ENCODE measurements at regions not wholly inside any gene's neighbourhood (a gene's known extent, or its start where the extent isn't known, plus 50 kb on each side); places are given as distances from the start of the nearest gene placed in this dataset.

DNA sequence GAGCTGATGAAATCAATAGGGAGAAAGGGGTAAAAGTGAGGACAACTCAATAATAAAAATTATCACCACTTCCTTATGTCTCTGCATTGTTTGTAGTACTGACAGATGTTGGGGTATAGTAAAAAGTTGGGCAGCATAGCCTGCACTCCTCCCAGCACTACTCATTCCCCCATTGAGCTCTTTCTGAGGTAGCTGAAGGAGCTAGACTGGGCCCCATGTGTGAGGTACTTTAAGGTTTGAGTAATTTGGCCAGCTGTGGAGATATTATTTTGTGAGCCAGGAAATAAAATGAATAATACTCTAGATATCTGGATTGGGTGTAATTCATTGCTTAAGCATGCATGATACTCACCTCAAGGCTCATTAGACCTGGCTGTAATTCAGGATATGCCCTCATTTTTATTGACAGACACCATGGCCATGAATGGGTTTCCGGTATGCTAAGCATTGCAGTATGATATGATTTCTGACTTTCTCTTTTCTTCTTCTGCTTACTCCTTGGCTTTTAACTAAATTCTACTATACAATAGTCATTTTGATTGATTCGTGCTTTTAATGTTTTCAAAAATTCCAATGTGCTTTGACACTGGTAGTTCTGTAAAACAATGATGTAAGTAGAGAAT is 283.9 kb upstream of the RIMS1 start:
- peaks cover 0 to 1% (median 0%) of the 10 kb centered on the region in 3 experiments; a peak in 1 of 7 replicates for H3K36me3 Mint-ChIP-seq (ENCODE audit: insufficient read depth in 1 of 3, low read depth in 3 of 3)
- DNase-seq, result no peak
- H3K14ac ChIP-seq (ENCODE audit: insufficient read depth, low read length), result no peak overlapping the region
- H2BK120ac ChIP-seq (ENCODE audit: low read depth, low read length, poor library complexity, severe bottlenecking), result no peak overlapping the region
- no peak overlapping the region for H3K23ac ChIP-seq (ENCODE audit: insufficient read length, low read depth, low read length)
- H3T11ph ChIP-seq (ENCODE audit: low read length), result no peak overlapping the region
- H2BK5ac ChIP-seq (ENCODE audit: insufficient read length, low read length), result no peak overlapping the region
- no peaks in the 10 kb centered on the region for H3K9me3 ChIP-seq (ENCODE audit: control insufficient read depth, low read depth, low read length)
- no peak overlapping the region for H3K4me3 Mint-ChIP-seq
- no peaks in the 10 kb centered on the region for H3K79me1 ChIP-seq (ENCODE audit: insufficient read depth, low read depth, low read length, poor library complexity, severe bottlenecking)
- no peak overlapping the region for H2BK20ac ChIP-seq (ENCODE audit: low read depth, low read length, poor library complexity, severe bottlenecking)
- H3K27ac ChIP-seq (ENCODE audit: insufficient read length, low read depth, low read length), result no peak overlapping the region
- TF ChIP-seq, protein P1, sequence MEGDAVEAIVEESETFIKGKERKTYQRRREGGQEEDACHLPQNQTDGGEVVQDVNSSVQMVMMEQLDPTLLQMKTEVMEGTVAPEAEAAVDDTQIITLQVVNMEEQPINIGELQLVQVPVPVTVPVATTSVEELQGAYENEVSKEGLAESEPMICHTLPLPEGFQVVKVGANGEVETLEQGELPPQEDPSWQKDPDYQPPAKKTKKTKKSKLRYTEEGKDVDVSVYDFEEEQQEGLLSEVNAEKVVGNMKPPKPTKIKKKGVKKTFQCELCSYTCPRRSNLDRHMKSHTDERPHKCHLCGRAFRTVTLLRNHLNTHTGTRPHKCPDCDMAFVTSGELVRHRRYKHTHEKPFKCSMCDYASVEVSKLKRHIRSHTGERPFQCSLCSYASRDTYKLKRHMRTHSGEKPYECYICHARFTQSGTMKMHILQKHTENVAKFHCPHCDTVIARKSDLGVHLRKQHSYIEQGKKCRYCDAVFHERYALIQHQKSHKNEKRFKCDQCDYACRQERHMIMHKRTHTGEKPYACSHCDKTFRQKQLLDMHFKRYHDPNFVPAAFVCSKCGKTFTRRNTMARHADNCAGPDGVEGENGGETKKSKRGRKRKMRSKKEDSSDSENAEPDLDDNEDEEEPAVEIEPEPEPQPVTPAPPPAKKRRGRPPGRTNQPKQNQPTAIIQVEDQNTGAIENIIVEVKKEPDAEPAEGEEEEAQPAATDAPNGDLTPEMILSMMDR (conservative IDR thresholded peaks at IDR 0.05), result no peak
- H3K79me2 ChIP-seq (ENCODE audit: insufficient read depth, low read length), result no peaks in the 10 kb centered on the region
- no peak overlapping the region for H3K56ac ChIP-seq (ENCODE audit: insufficient read length, low read depth, low read length)
- H2BK15ac ChIP-seq (ENCODE audit: low read depth, low read length), result no peak overlapping the region
- H4K8ac ChIP-seq (replicated peaks; ENCODE audit: insufficient read length, low read depth, low read length), result no peak overlapping the region
- no peaks in the 10 kb centered on the region for H3K9me3 Mint-ChIP-seq
- H2AK5ac ChIP-seq (ENCODE audit: insufficient read length, low read length), result no peak overlapping the region
- H3K4ac ChIP-seq (ENCODE audit: low read depth, low read length), result no peak overlapping the region
- H4K5ac ChIP-seq (ENCODE audit: insufficient read length, low read depth, low read length), result no peak overlapping the region
- no peak overlapping the region for H3K9ac ChIP-seq (ENCODE audit: extremely low read depth, insufficient read length, low read length)
- H3K4me1 Mint-ChIP-seq, result peaks cover 0 to 2% of the 10 kb centered on the region in 2 experiments; a peak in 3 of 4 replicates
- peaks cover 3% of the 10 kb centered on the region; the same call in 1 of the 2 replicates for H3K4me1 ChIP-seq (ENCODE audit: insufficient read depth, low read length)
- no peaks in the 10 kb centered on the region for H3K27me3 Mint-ChIP-seq (ENCODE audit: low read depth)
- no peaks in the 10 kb centered on the region for H4K20me1 ChIP-seq (ENCODE audit: control insufficient read depth, insufficient read depth, insufficient read length)
- no CpG with 5 or more reads among the region's 2 CpGs for WGBS (ENCODE audit: extremely low coverage, insufficient read length, low lambda C conversion rate)
- no peaks in the 10 kb centered on the region for H3K27me3 ChIP-seq (ENCODE audit: insufficient read depth, low read length)
- H3K4me2 ChIP-seq (ENCODE audit: insufficient read depth, insufficient read length, low read length), result no peak overlapping the region
- H3K23me2 ChIP-seq (ENCODE audit: insufficient read length, low read depth, low read length, poor library complexity, severe bottlenecking), result no peaks in the 10 kb centered on the region
- no peak overlapping the region for H4K91ac ChIP-seq (ENCODE audit: insufficient read length, low read depth, low read length)
- H2AFZ ChIP-seq (ENCODE audit: low read length), result no peak overlapping the region
- H3K27ac Mint-ChIP-seq, result no peak overlapping the region
- no peak overlapping the region for H2BK12ac ChIP-seq (ENCODE audit: insufficient read length, low read depth, low read length)
- H3K18ac ChIP-seq (ENCODE audit: insufficient read length, low read depth, low read length), result no peak overlapping the region
